ENCODE measurements at regions not wholly inside any gene's neighbourhood (a gene's known extent, or its start where the extent isn't known, plus 50 kb on each side); places are given as distances from the start of the nearest gene placed in this dataset.

DNA sequence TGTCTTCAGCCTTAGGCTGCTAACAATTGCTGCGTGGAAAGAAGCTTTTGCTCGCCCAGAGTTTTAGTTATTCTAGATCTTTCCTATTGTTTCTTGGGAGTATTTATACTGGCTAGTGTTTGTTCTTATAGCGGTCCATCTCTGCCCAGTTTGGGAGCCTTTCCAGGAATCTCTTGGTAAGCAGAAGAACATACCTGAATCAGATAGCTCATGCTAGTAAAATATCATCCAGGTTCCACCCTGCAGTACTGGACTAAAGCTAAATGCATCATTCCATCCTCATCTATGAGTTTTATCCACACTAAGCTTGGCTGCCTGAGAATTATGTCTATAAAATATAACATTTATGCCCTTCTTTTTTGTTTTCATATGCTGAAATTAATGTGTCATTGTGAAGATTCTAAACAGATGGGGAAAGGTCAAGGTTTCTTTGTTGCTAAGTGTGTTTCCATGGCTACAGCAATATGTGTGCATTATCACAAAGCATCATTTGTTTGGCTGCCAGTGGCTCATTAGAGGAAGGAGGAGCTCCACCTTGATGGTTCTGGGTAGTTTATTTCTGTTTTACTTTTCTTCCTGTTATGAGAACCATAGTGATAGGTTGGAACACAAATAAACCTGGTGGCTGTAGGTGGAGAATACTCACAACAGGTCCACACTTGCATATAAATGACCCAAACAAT lies 182.8 kb downstream of the PIK3C3 start:
- Histone ChIP-seq H3K9ac (ENCODE audit: low read depth, low read length) (no peak overlapping the region), H3K9me3 (ENCODE audit: control insufficient read depth, insufficient read depth, low read length) (peaks cover 11% of the 10 kb centered on the region), H3K27me3 (ENCODE audit: control insufficient read depth, insufficient read depth, low read length) (no peaks in the 10 kb centered on the region), H3K4me1 (ENCODE audit: control insufficient read depth, insufficient read depth, low read length) (no peaks in the 10 kb centered on the region), H3K4me3 (ENCODE audit: low read depth, low read length) (no peak overlapping the region), H3K36me3 (ENCODE audit: control insufficient read depth, insufficient read depth, low read length) (no peaks in the 10 kb centered on the region), H3K27ac (ENCODE audit: low read depth, low read length) (no peak overlapping the region)

DNA sequence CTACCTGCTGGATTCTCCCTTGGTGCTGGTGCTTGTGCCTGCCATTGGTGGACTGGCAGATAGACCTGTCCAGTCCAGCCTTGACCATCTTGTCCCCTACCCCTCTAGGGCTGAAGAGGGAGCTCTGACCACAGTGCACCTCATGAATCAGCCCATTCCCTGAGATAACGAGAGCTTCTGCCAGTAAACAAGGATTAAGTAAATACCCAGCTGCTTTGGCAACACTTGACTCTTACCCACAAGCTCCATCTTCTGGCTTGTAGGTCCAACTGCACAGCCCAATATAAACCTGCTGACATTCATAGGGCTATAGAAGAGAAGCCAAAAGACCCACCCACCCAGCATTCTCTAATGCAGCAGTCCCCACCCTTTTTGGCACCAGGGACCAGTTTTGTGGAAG lies 186.4 kb downstream of the PIK3C3 start:
- no peaks in the 10 kb centered on the region for H3K36me3 ChIP-seq (ENCODE audit: control insufficient read depth, insufficient read depth, low read length)
- H3K27me3 ChIP-seq (ENCODE audit: control insufficient read depth, insufficient read depth, low read length), result no peaks in the 10 kb centered on the region
- H3K4me3 ChIP-seq (ENCODE audit: low read depth, low read length), result no peak overlapping the region
- peaks cover 11% of the 10 kb centered on the region for H3K9me3 ChIP-seq (ENCODE audit: control insufficient read depth, insufficient read depth, low read length)
- H3K27ac ChIP-seq (ENCODE audit: low read depth, low read length), result no peak overlapping the region
- H3K4me1 ChIP-seq (ENCODE audit: control insufficient read depth, insufficient read depth, low read length), result no peaks in the 10 kb centered on the region
- no peak overlapping the region for H3K9ac ChIP-seq (ENCODE audit: low read depth, low read length)

- H3K9ac ChIP-seq (ENCODE audit: low read depth, low read length), result no peak overlapping the region
- no peaks in the 10 kb centered on the region for H3K4me1 ChIP-seq (ENCODE audit: control insufficient read depth, insufficient read depth, low read length)
- no peak overlapping the region for H3K27ac ChIP-seq (ENCODE audit: low read depth, low read length)
- no peaks in the 10 kb centered on the region for H3K9me3 ChIP-seq (ENCODE audit: control insufficient read depth, insufficient read depth, low read length)
- no peaks in the 10 kb centered on the region; the same call in 1 of the 2 replicates for H3K27me3 ChIP-seq (ENCODE audit: control insufficient read depth, insufficient read depth, low read length)
- H3K36me3 ChIP-seq (ENCODE audit: control insufficient read depth, insufficient read depth, low read length), result no peaks in the 10 kb centered on the region
- no peak overlapping the region for H3K4me3 ChIP-seq (ENCODE audit: low read depth, low read length)
Observed at GRCh38 chr18:42155024-42155423, 200.0 kb downstream of the PIK3C3 start.

GRCh38 chr18:42156281-42156680 lies 201.2 kb downstream of the PIK3C3 start:
- Histone ChIP-seq H3K9ac (ENCODE audit: low read depth, low read length) (no peak overlapping the region), H3K27ac (ENCODE audit: low read depth, low read length) (no peak overlapping the region), H3K27me3 (ENCODE audit: control insufficient read depth, insufficient read depth, low read length) (no peaks in the 10 kb centered on the region; the same call in 1 of the 2 replicates), H3K4me3 (ENCODE audit: low read depth, low read length) (no peak overlapping the region), H3K36me3 (ENCODE audit: control insufficient read depth, insufficient read depth, low read length) (no peaks in the 10 kb centered on the region), H3K9me3 (ENCODE audit: control insufficient read depth, insufficient read depth, low read length) (no peaks in the 10 kb centered on the region), H3K4me1 (ENCODE audit: control insufficient read depth, insufficient read depth, low read length) (no peaks in the 10 kb centered on the region)

- Histone ChIP-seq H3K27me3 (ENCODE audit: control insufficient read depth, insufficient read depth, low read length) (no peaks in the 10 kb centered on the region; the same call in 1 of the 2 replicates), H3K4me3 (ENCODE audit: low read depth, low read length) (no peak overlapping the region), H3K36me3 (ENCODE audit: control insufficient read depth, insufficient read depth, low read length) (no peaks in the 10 kb centered on the region), H3K9ac (ENCODE audit: low read depth, low read length) (no peak overlapping the region), H3K9me3 (ENCODE audit: control insufficient read depth, insufficient read depth, low read length) (no peaks in the 10 kb centered on the region), H3K4me1 (ENCODE audit: control insufficient read depth, insufficient read depth, low read length) (no peaks in the 10 kb centered on the region), H3K27ac (ENCODE audit: low read depth, low read length) (no peak overlapping the region)
Observed at GRCh38 chr18:42157420-42157819, 202.4 kb downstream of the PIK3C3 start.

- Histone ChIP-seq H3K27ac (ENCODE audit: low read depth, low read length) (no peak overlapping the region), H3K27me3 (ENCODE audit: control insufficient read depth, insufficient read depth, low read length) (no peaks in the 10 kb centered on the region; the same call in 1 of the 2 replicates), H3K9ac (ENCODE audit: low read depth, low read length) (no peak overlapping the region), H3K9me3 (ENCODE audit: control insufficient read depth, insufficient read depth, low read length) (no peaks in the 10 kb centered on the region), H3K36me3 (ENCODE audit: control insufficient read depth, insufficient read depth, low read length) (no peaks in the 10 kb centered on the region), H3K4me1 (ENCODE audit: control insufficient read depth, insufficient read depth, low read length) (no peaks in the 10 kb centered on the region), H3K4me3 (ENCODE audit: low read depth, low read length) (no peak overlapping the region)
Observed at GRCh38 chr18:42157878-42158277, 202.8 kb downstream of the PIK3C3 start.

- no peak overlapping the region for H3K27ac ChIP-seq (ENCODE audit: low read depth, low read length)
- no peaks in the 10 kb centered on the region for H3K9me3 ChIP-seq (ENCODE audit: control insufficient read depth, insufficient read depth, low read length)
- no peaks in the 10 kb centered on the region for H3K36me3 ChIP-seq (ENCODE audit: control insufficient read depth, insufficient read depth, low read length)
- H3K4me3 ChIP-seq (ENCODE audit: low read depth, low read length), result no peak overlapping the region
- no peaks in the 10 kb centered on the region for H3K4me1 ChIP-seq (ENCODE audit: control insufficient read depth, insufficient read depth, low read length)
- no peaks in the 10 kb centered on the region; the same call in 1 of the 2 replicates for H3K27me3 ChIP-seq (ENCODE audit: control insufficient read depth, insufficient read depth, low read length)
- H3K9ac ChIP-seq (ENCODE audit: low read depth, low read length), result no peak overlapping the region
Observed at GRCh38 chr18:42159146-42159545, 204.1 kb downstream of the PIK3C3 start.

DNA sequence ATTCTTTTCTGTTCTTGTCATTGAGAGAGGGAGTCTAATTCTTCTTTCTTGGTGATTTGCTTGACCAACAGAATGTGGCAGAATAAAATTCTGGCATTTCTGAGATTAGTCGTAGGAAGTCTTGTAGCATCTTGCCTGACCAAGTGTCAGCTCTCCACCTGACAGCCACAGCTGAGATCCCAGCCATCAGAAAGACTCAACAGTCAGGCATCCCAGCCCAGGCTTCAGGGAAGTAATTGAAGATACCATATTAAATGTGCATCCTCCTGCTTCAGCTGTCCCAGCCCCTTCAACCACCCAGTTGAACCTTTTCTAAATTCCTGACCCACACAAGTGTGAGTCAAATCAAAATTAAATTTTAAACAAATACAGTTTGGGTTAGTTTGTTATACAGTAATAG lies 208.3 kb downstream of the PIK3C3 start:
- no peaks in the 10 kb centered on the region; the same call in 1 of the 2 replicates for H3K27me3 ChIP-seq (ENCODE audit: control insufficient read depth, insufficient read depth, low read length)
- no peak overlapping the region for H3K27ac ChIP-seq (ENCODE audit: low read depth, low read length)
- no peaks in the 10 kb centered on the region for H3K36me3 ChIP-seq (ENCODE audit: control insufficient read depth, insufficient read depth, low read length)
- no peaks in the 10 kb centered on the region for H3K4me1 ChIP-seq (ENCODE audit: control insufficient read depth, insufficient read depth, low read length)
- H3K9me3 ChIP-seq (ENCODE audit: control insufficient read depth, insufficient read depth, low read length), result no peaks in the 10 kb centered on the region
- H3K4me3 ChIP-seq (ENCODE audit: low read depth, low read length), result no peak overlapping the region
- no peak overlapping the region for H3K9ac ChIP-seq (ENCODE audit: low read depth, low read length)

DNA sequence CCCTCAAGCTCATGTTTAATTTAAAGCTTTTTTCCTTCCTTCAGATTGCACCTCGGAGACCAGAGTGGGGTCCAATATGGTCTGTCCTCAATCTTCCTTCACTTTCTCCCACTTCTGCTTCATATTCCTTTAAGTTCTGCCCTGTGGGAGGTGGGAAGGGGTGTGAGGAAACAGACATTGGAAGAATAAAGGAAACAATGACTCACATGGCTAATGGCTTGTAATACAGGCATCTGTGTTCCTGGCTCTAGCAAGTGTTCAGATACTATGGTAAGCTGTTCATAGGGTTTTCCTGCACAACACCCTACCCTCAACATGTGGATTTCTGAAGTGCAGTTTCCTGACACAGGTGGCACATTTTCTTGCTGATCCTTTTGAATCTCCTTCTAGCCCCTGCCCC lies 209.5 kb downstream of the PIK3C3 start:
- H3K36me3 ChIP-seq (ENCODE audit: control insufficient read depth, insufficient read depth, low read length), result no peaks in the 10 kb centered on the region
- no peaks in the 10 kb centered on the region for H3K9me3 ChIP-seq (ENCODE audit: control insufficient read depth, insufficient read depth, low read length)
- H3K4me3 ChIP-seq (ENCODE audit: low read depth, low read length), result no peak overlapping the region
- no peaks in the 10 kb centered on the region for H3K4me1 ChIP-seq (ENCODE audit: control insufficient read depth, insufficient read depth, low read length)
- H3K27me3 ChIP-seq (ENCODE audit: control insufficient read depth, insufficient read depth, low read length), result no peaks in the 10 kb centered on the region
- no peak overlapping the region for H3K27ac ChIP-seq (ENCODE audit: low read depth, low read length)
- H3K9ac ChIP-seq (ENCODE audit: low read depth, low read length), result no peak overlapping the region

DNA sequence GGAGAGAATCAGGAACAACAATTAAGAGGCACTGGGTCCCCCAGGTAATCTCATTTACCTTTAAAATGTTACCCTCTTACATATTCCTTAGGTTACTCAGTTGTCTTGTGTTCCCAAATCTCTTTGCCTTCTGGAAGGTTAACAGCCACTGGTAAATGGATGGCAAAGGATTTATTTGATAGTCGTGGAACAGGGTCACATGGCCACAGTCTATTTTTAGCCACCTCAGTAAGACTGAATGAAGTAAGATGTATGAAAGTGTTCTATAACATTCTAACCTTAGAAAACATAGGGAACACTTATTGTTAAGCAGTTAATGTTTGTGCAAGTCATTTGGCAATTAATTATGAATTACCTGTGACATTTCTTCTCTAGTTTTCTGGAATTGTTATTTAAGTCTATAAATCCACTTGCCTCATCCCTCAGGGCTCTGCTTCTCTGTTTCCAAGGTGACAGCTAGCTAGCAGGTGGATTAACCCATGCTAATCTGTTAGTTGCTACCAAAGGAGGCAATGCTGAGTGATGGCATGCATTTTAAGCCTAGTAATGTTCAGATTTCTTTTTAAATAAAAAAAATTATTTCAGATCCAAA lies 211.0 kb downstream of the PIK3C3 start:
- Histone ChIP-seq H3K9me3 (ENCODE audit: control insufficient read depth, insufficient read depth, low read length) (no peaks in the 10 kb centered on the region), H3K4me3 (ENCODE audit: low read depth, low read length) (no peak overlapping the region), H3K27ac (ENCODE audit: low read depth, low read length) (no peak overlapping the region), H3K9ac (ENCODE audit: low read depth, low read length) (no peak overlapping the region), H3K27me3 (ENCODE audit: control insufficient read depth, insufficient read depth, low read length) (no peaks in the 10 kb centered on the region), H3K4me1 (ENCODE audit: control insufficient read depth, insufficient read depth, low read length) (no peaks in the 10 kb centered on the region), H3K36me3 (ENCODE audit: control insufficient read depth, insufficient read depth, low read length) (no peaks in the 10 kb centered on the region)

DNA sequence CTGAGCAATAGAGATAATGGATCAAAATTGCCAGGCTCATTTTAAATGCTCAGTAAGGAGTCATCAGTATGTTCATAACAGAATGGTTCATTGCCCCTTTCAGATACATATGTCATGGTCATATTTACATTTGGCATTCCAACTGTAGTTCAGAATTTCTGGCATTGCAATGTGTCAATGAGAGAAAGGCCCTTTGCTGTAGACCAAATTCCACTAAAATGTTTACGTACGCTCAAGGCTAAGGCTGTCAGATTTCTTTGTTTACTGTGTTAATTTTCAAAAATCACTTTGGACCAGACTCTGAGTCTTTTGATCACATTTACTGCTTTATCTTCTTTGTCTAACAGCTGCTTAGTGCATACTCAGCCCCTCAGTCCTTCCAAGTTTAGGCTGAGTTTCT lies 213.5 kb downstream of the PIK3C3 start:
- Histone ChIP-seq H3K4me1 (ENCODE audit: control insufficient read depth, insufficient read depth, low read length) (no peaks in the 10 kb centered on the region), H3K36me3 (ENCODE audit: control insufficient read depth, insufficient read depth, low read length) (no peaks in the 10 kb centered on the region), H3K9me3 (ENCODE audit: control insufficient read depth, insufficient read depth, low read length) (no peaks in the 10 kb centered on the region), H3K27me3 (ENCODE audit: control insufficient read depth, insufficient read depth, low read length) (no peaks in the 10 kb centered on the region), H3K4me3 (ENCODE audit: low read depth, low read length) (no peak overlapping the region), H3K9ac (ENCODE audit: low read depth, low read length) (no peak overlapping the region), H3K27ac (ENCODE audit: low read depth, low read length) (no peak overlapping the region)

Measured in HUES48 (cell line).